ENCODE measurements at regions not wholly inside any gene's neighbourhood (a gene's known extent, or its start where the extent isn't known, plus 50 kb on each side); places are given as distances from the start of the nearest gene placed in this dataset.
A peak's percentile ranks its signal among the peaks of the same experiment; 100 is the strongest.

GRCh38 chr20:60687213-60687612 lies 564.8 kb upstream of the CDH4 start:
- Histone ChIP-seq H3K27me3 (ENCODE audit: insufficient read depth, low read length, poor library complexity, severe bottlenecking) (no peaks in the 10 kb centered on the region), H3K27ac (ENCODE audit: low read depth, low read length) (no peak overlapping the region), H3K4me3 (ENCODE audit: low read length) (no peak overlapping the region), H3K4me1 (ENCODE audit: insufficient read depth, low read length) (no peaks in the 10 kb centered on the region), H3K36me3 (ENCODE audit: insufficient read depth, low read length) (no peaks in the 10 kb centered on the region), H3K9me3 (ENCODE audit: low read length) (no peaks in the 10 kb centered on the region)
- DNase-seq: no peak
- Mint-ChIP-seq H3K27me3 (peaks cover 0 to 8% of the 10 kb centered on the region in 2 donors), H3K4me3 (no peak overlapping the region), H3K4me1 (no peaks in the 10 kb centered on the region), H3K27ac (no peak overlapping the region), H3K36me3 (no peaks in the 10 kb centered on the region), H3K9me3 (peaks cover 1 to 5% (median 4%) of the 10 kb centered on the region in 5 donors)
- POLR2A ChIA-PET: no interaction called here
- CTCF ChIA-PET: no interaction called here

- H3K27me3 Mint-ChIP-seq: peaks cover 6% of the 10 kb centered on the region in 2 donors
- H3K36me3 Mint-ChIP-seq: no peaks in the 10 kb centered on the region
- Histone ChIP-seq H3K4me3 (ENCODE audit: low read length) (no peak overlapping the region), H3K4me1 (ENCODE audit: insufficient read depth, low read length) (no peaks in the 10 kb centered on the region), H3K36me3 (ENCODE audit: insufficient read depth, low read length) (no peaks in the 10 kb centered on the region), H3K27ac (ENCODE audit: low read depth, low read length) (no peak overlapping the region), H3K9me3 (ENCODE audit: low read length) (no peaks in the 10 kb centered on the region), H3K27me3 (ENCODE audit: insufficient read depth, low read length, poor library complexity, severe bottlenecking) (no peaks in the 10 kb centered on the region)
- H3K4me3 Mint-ChIP-seq: no peak overlapping the region
- peaks cover 0 to 2% (median 1%) of the 10 kb centered on the region in 5 donors for H3K9me3 Mint-ChIP-seq
- ChIA-PET POLR2A (no interaction called here), CTCF (no interaction called here)
- H3K4me1 Mint-ChIP-seq: no peaks in the 10 kb centered on the region
- H3K27ac Mint-ChIP-seq: no peak overlapping the region
- DNase-seq: no peak
Observed at GRCh38 chr20:60690771-60691170, 561.3 kb upstream of the CDH4 start.

GRCh38 chr20:60691966-60692615 lies 560.0 kb upstream of the CDH4 start:
- H3K27ac ChIP-seq (ENCODE audit: low read depth, low read length): no peak overlapping the region

GRCh38 chr20:60693496-60694133 lies 558.4 kb upstream of the CDH4 start:
- no peaks in the 10 kb centered on the region for H3K4me1 Mint-ChIP-seq
- ChIA-PET POLR2A (no interaction called here), CTCF (no interaction called here)
- H3K27me3 Mint-ChIP-seq: peaks cover 0 to 6% of the 10 kb centered on the region in 2 donors
- H3K36me3 Mint-ChIP-seq: no peaks in the 10 kb centered on the region
- no peak overlapping the region for H3K4me3 ChIP-seq (ENCODE audit: low read length)
- no peak overlapping the region for H3K27ac Mint-ChIP-seq
- H3K4me1 ChIP-seq (ENCODE audit: insufficient read depth, low read length): no peaks in the 10 kb centered on the region
- no peak overlapping the region for H3K4me3 Mint-ChIP-seq
- no peaks in the 10 kb centered on the region for H3K36me3 ChIP-seq (ENCODE audit: insufficient read depth, low read length)
- peaks cover 0 to 4% (median 0%) of the 10 kb centered on the region in 5 donors for H3K9me3 Mint-ChIP-seq
- no peak for DNase-seq
- H3K27ac ChIP-seq (ENCODE audit: low read depth, low read length): no peak overlapping the region
- no peaks in the 10 kb centered on the region for H3K27me3 ChIP-seq (ENCODE audit: insufficient read depth, low read length, poor library complexity, severe bottlenecking)
- no peaks in the 10 kb centered on the region for H3K9me3 ChIP-seq (ENCODE audit: low read length)

More at GRCh38 chr20:60691966-60692615, 560.0 kb upstream of the CDH4 start:
- Histone ChIP-seq H3K4me1 (ENCODE audit: insufficient read depth, low read length) (no peaks in the 10 kb centered on the region), H3K36me3 (ENCODE audit: insufficient read depth, low read length) (no peaks in the 10 kb centered on the region), H3K4me3 (ENCODE audit: low read length) (no peak overlapping the region), H3K27me3 (ENCODE audit: insufficient read depth, low read length, poor library complexity, severe bottlenecking) (no peaks in the 10 kb centered on the region), H3K9me3 (ENCODE audit: low read length) (no peaks in the 10 kb centered on the region)
- Mint-ChIP-seq H3K27me3 (peaks cover 5 to 6% of the 10 kb centered on the region in 2 donors), H3K27ac (peak overlapping the region in 1 of 8 donors; percentile 33), H3K9me3 (peaks cover 0 to 2% (median 1%) of the 10 kb centered on the region in 5 donors), H3K36me3 (no peaks in the 10 kb centered on the region), H3K4me1 (no peaks in the 10 kb centered on the region), H3K4me3 (no peak overlapping the region)
- ChIA-PET CTCF (no interaction called here), POLR2A (no interaction called here)
- no peak for DNase-seq

GRCh38 chr20:60694763-60695162 lies 557.3 kb upstream of the CDH4 start:
- DNase-seq: no peak
- Mint-ChIP-seq H3K36me3 (no peaks in the 10 kb centered on the region), H3K9me3 (peaks cover 0 to 4% (median 0%) of the 10 kb centered on the region in 5 donors), H3K27me3 (peaks cover 0 to 6% of the 10 kb centered on the region in 2 donors), H3K27ac (peak overlapping the region in 1 of 8 donors; percentile 22), H3K4me3 (no peak overlapping the region), H3K4me1 (no peaks in the 10 kb centered on the region)
- Histone ChIP-seq H3K9me3 (ENCODE audit: low read length) (no peaks in the 10 kb centered on the region), H3K4me1 (ENCODE audit: insufficient read depth, low read length) (no peaks in the 10 kb centered on the region), H3K36me3 (ENCODE audit: insufficient read depth, low read length) (no peaks in the 10 kb centered on the region), H3K27ac (ENCODE audit: low read depth, low read length) (no peak overlapping the region), H3K27me3 (ENCODE audit: insufficient read depth, low read length, poor library complexity, severe bottlenecking) (no peaks in the 10 kb centered on the region), H3K4me3 (ENCODE audit: low read length) (no peak overlapping the region)
- CTCF ChIA-PET: no interaction called here
- POLR2A ChIA-PET: no interaction called here

DNA sequence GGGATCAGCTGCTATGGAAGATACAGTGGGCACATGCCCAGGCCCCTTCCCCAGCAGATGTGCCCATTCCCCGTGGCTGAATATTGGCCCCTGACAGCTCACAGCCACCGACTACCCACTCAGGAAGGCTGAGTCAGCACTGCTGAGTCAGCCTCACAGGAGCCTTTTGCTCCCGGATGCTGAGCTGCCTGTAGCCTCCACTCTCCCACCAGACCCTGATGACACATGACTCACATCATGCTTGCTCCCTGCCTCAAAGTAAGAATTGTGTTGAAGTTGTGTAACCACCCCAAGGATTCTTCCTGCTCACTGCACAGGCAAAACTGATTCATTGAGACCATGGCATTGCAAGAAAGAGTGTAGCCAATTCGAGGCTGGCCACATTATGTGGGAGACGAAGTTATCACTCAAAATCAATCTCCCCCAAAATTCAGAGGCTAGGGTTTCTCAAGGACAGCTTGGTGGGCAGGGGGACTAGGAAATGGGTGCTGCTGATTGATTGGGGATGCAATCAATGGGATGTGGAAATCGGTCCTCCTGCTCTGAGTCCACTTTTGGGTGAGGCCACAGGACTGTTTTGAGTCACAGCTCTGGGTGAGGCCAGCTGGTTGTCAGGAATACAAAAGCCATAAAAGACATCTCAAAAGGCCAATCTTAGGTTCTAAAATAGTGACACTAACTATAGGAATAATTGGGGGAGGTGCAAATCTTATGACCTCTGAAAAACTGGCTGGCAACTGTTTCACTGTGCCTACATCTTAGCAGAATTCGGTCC lies 556.6 kb upstream of the CDH4 start:
- H3K27me3 Mint-ChIP-seq: peaks cover 0 to 6% of the 10 kb centered on the region in 2 donors

DNA sequence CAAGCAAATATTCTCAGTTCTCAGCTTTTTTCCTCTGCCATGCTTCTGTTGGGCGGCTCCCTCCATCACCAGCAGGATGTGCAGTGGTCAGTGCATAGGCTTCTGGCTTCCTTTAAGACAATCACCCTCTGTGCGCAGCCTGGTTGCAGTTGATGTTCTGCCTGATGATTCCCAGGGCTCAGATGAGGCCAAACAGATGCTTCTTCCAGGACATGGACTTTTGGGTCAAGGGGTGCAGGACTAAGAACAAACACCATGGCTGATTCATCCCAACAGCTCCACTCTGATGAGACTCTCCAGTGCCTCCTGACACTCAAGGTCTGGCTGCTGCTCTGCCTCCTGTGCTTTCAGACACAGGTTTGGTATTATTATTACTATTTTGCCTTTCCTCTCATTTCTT lies 554.8 kb upstream of the CDH4 start:
- POLR2A ChIA-PET: no interaction called here
- DNase-seq: no peak
- CTCF ChIA-PET: no interaction called here
- Histone ChIP-seq H3K9me3 (ENCODE audit: low read length) (no peaks in the 10 kb centered on the region), H3K4me3 (ENCODE audit: low read length) (no peak overlapping the region), H3K27ac (ENCODE audit: low read depth, low read length) (no peak overlapping the region), H3K36me3 (ENCODE audit: insufficient read depth, low read length) (no peaks in the 10 kb centered on the region), H3K27me3 (ENCODE audit: insufficient read depth, low read length, poor library complexity, severe bottlenecking) (no peaks in the 10 kb centered on the region), H3K4me1 (ENCODE audit: insufficient read depth, low read length) (no peaks in the 10 kb centered on the region)
- no peak overlapping the region for H3K4me3 Mint-ChIP-seq
- peaks cover 0 to 4% (median 0%) of the 10 kb centered on the region in 5 donors for H3K9me3 Mint-ChIP-seq
- no peak overlapping the region for H3K27ac Mint-ChIP-seq
- H3K36me3 Mint-ChIP-seq: no peaks in the 10 kb centered on the region
- H3K4me1 Mint-ChIP-seq: no peaks in the 10 kb centered on the region
- peaks cover 0 to 6% of the 10 kb centered on the region in 2 donors for H3K27me3 Mint-ChIP-seq

More for the DNA sequence above, 556.6 kb upstream of the CDH4 start:
- Histone ChIP-seq H3K9me3 (ENCODE audit: low read length) (no peaks in the 10 kb centered on the region), H3K27me3 (ENCODE audit: insufficient read depth, low read length, poor library complexity, severe bottlenecking) (no peaks in the 10 kb centered on the region), H3K4me3 (ENCODE audit: low read length) (no peak overlapping the region), H3K4me1 (ENCODE audit: insufficient read depth, low read length) (no peaks in the 10 kb centered on the region), H3K27ac (ENCODE audit: low read depth, low read length) (no peak overlapping the region), H3K36me3 (ENCODE audit: insufficient read depth, low read length) (no peaks in the 10 kb centered on the region)
- Mint-ChIP-seq H3K27ac (no peak overlapping the region), H3K36me3 (no peaks in the 10 kb centered on the region), H3K4me1 (no peaks in the 10 kb centered on the region), H3K9me3 (peaks cover 0 to 4% (median 0%) of the 10 kb centered on the region in 5 donors), H3K4me3 (no peak overlapping the region)
- ChIA-PET CTCF (no interaction called here), POLR2A (no interaction called here)
- DNase-seq: no peak

DNA sequence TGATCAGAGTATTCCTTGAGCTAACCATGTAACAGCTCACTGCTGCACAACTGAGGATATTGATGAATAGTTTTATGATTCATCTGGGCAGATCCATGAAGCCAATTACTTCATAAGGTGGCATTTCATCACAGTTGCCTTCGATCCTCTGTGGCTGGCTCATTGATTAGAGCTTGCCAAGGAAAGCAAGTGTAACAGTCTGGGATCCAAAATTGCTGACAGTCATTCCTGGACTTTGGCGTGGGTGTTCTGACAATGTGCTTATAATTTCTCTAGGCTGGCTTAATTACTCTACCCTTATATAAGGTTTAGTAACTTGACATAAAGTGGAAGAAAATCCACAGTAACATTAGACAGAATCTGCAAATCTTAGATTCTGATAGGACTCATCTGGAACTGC lies 551.3 kb upstream of the CDH4 start:
- H3K4me1 ChIP-seq (ENCODE audit: insufficient read depth, low read length): no peaks in the 10 kb centered on the region
- ChIA-PET CTCF (no interaction called here), POLR2A (no interaction called here)

More for the DNA sequence above, 551.3 kb upstream of the CDH4 start:
- Mint-ChIP-seq H3K4me3 (no peak overlapping the region), H3K36me3 (no peaks in the 10 kb centered on the region), H3K4me1 (no peaks in the 10 kb centered on the region), H3K9me3 (peaks cover 0 to 4% (median 0%) of the 10 kb centered on the region in 5 donors), H3K27me3 (no peaks in the 10 kb centered on the region), H3K27ac (no peak overlapping the region)
- Histone ChIP-seq H3K4me3 (ENCODE audit: low read length) (no peak overlapping the region), H3K36me3 (ENCODE audit: insufficient read depth, low read length) (no peaks in the 10 kb centered on the region), H3K9me3 (ENCODE audit: low read length) (no peaks in the 10 kb centered on the region), H3K27ac (ENCODE audit: low read depth, low read length) (no peak overlapping the region), H3K27me3 (ENCODE audit: insufficient read depth, low read length, poor library complexity, severe bottlenecking) (no peaks in the 10 kb centered on the region)
- DNase-seq: no peak
